Left ventricle myocardium inferior (tissue), 1 donor: ENCODE measurements at regions not wholly inside any gene's neighbourhood (a gene's known extent, or its start where the extent isn't known, plus 50 kb on each side); places are given as distances from the start of the nearest gene placed in this dataset.

ENCODE experiments used
- DNase-seq: peaks from one replicate; pipeline ENCODE4 v3.0.0-alpha.2; 2020
- H3K27ac ChIP-seq: fragments of 200-600 bp; replicated peaks from 2 replicates; pipeline ENCODE4 v1.8.0; 2021
- H3K27me3 ChIP-seq: fragments of 200-600 bp; 2 replicates; pipeline ENCODE4 v1.8.0; 2021; ENCODE audit warnings: low read depth
- H3K36me3 ChIP-seq: fragments of 200-600 bp; 2 replicates; pipeline ENCODE4 v1.8.0; 2021
- H3K4me1 ChIP-seq: fragments of 200-600 bp; 2 replicates; pipeline ENCODE4 v1.8.0; 2021
- H3K4me3 ChIP-seq: fragments of 200-600 bp; 2 replicates; pipeline ENCODE4 v1.8.0; 2021; ENCODE audit warnings: mild to moderate bottlenecking, moderate library complexity
- H3K9me3 ChIP-seq: fragments of 200-600 bp; replicated peaks from 2 replicates; pipeline ENCODE4 v1.8.0; 2021
- CTCF ChIP-seq: fragments of 200-600 bp; IDR thresholded peaks from 2 replicates; pipeline ENCODE4 v1.8.0; 2021; ENCODE audit warnings: antibody characterized with exemption, mild to moderate bottlenecking, borderline replicate concordance
- intact Hi-C: fragments of 100-400 bp; cut with micrococcal nuclease; formaldehyde crosslinking; loops from one replicate; pipeline ENCODE4 v1.11.0; 2022
- donor health status: DM: no; HTN: yes; CAD: no; lungs with severe emphysema.

GRCh38 chr5:165349735-165350134, 1844.3 kb downstream of the MAT2B start:
- no peaks in the 10 kb centered on the region for H3K27me3 ChIP-seq
- intact Hi-C loops = loop anchor here (10.0 kb wide), 1 partner anchor 1515 kb away; no protein-coding TSS in a partner anchor
- no peak for DNase-seq
- H3K4me1 ChIP-seq = no peaks in the 10 kb centered on the region
- TF ChIP-seq CTCF = no peak
- no peak overlapping the region for H3K27ac ChIP-seq
- no peaks in the 10 kb centered on the region for H3K9me3 ChIP-seq
- H3K4me3 ChIP-seq = no peak overlapping the region
- no peaks in the 10 kb centered on the region for H3K36me3 ChIP-seq

GRCh38 chr5:165351342-165351741, 1845.9 kb downstream of the MAT2B start:
- no peaks in the 10 kb centered on the region for H3K36me3 ChIP-seq
- no peak overlapping the region for H3K27ac ChIP-seq
- no peak overlapping the region for H3K4me3 ChIP-seq
- no peak for TF ChIP-seq CTCF
- H3K4me1 ChIP-seq = no peaks in the 10 kb centered on the region
- no peaks in the 10 kb centered on the region for H3K27me3 ChIP-seq
- intact Hi-C loops = no loop called here
- H3K9me3 ChIP-seq = no peaks in the 10 kb centered on the region
- DNase-seq = no peak

- H3K27me3 ChIP-seq = no peaks in the 10 kb centered on the region
- no peaks in the 10 kb centered on the region for H3K36me3 ChIP-seq
- intact Hi-C loops = no loop called here
- TF ChIP-seq CTCF = no peak
- H3K4me3 ChIP-seq = no peak overlapping the region
- H3K9me3 ChIP-seq = no peaks in the 10 kb centered on the region
- DNase-seq = no peak
- H3K27ac ChIP-seq = no peak overlapping the region
- no peaks in the 10 kb centered on the region for H3K4me1 ChIP-seq
Observed at GRCh38 chr5:165360366-165360765, 1854.9 kb downstream of the MAT2B start.

GRCh38 chr5:165360784-165361542, 1855.5 kb downstream of the MAT2B start:
- H3K27me3 ChIP-seq = no peaks in the 10 kb centered on the region
- intact Hi-C loops = no loop called here
- no peak overlapping the region for H3K4me3 ChIP-seq

GRCh38 chr5:165370233-165370632, 1864.8 kb downstream of the MAT2B start:
- Histone ChIP-seq H3K4me1 (no peaks in the 10 kb centered on the region), H3K4me3 (no peak overlapping the region), H3K9me3 (no peaks in the 10 kb centered on the region), H3K36me3 (no peaks in the 10 kb centered on the region), H3K27ac (no peak overlapping the region), H3K27me3 (no peaks in the 10 kb centered on the region)
- no peak for DNase-seq
- no peak for TF ChIP-seq CTCF
- intact Hi-C loops = no loop called here

More at GRCh38 chr5:165360784-165361542, 1855.5 kb downstream of the MAT2B start:
- Histone ChIP-seq H3K4me1 (no peaks in the 10 kb centered on the region), H3K27ac (no peak overlapping the region), H3K9me3 (no peaks in the 10 kb centered on the region), H3K36me3 (no peaks in the 10 kb centered on the region)
- no peak for TF ChIP-seq CTCF
- DNase-seq = no peak
